NCI-H460 (cell line): ENCODE measurements at regions not wholly inside any gene's neighbourhood (a gene's known extent, or its start where the extent isn't known, plus 50 kb on each side); places are given as distances from the start of the nearest gene placed in this dataset.

Experiments used
- DNase-seq: peaks from one replicate; pipeline ENCODE4 v3.0.0-alpha.2; 2016; ENCODE audit warnings: low read depth; ENCODE audit errors: extremely low read depth

DNA sequence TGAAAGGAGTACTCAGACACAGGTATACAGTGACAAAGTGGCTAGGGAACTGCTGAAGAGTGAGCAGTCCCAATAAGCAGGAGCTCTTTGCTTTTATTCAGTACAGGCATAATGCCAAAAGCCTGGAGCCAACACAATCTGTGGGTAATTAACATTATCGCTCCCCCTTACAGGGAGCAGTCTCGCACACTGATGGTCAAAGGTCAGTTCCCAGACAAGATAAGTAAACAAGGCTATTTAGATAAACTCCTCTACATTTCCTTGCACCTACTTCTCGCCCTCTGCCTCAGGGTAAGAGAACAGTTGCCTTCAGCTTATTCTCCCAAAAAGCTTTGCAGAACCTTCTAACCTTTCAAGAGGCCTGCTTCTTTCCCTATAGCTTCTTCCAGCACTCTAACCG is 73.9 kb upstream of the TAF9B start:
- no peak for DNase-seq

DNA sequence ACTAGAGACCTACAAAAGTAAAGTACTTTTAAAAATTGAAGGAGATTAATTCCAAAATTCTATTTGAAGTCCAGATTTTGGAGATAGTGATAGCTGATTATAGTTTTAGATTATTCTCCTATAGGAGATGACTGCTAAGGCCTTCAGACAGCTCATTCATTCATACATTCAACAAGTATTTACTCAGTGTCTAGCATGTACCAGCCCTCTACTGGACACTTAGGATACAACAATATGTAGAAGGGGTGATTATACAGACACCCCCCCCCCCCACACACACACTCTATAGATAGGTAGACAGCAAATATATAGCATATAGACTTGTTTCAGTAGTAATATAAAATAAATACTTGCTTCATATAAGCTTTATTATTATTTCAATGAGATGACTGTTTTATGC is 60.4 kb upstream of the TAF9B start:
- DNase-seq, result peak; percentile 31
